ENCODE measurements at regions not wholly inside any gene's neighbourhood (a gene's known extent, or its start where the extent isn't known, plus 50 kb on each side); places are given as distances from the start of the nearest gene placed in this dataset.

- no peak for DNase-seq
- intact Hi-C loops (cut with DNase I): no loop called here
- Histone ChIP-seq H3K9me3 (no peaks in the 10 kb centered on the region), H3K4me3 (no peak overlapping the region), H3K36me3 (no peaks in the 10 kb centered on the region), H3K27ac (no peak overlapping the region), H3K27me3 (no peaks in the 10 kb centered on the region), H3K4me1 (peaks cover 0 to 6% (median 0%) of the 10 kb centered on the region in 4 donors)
- TF ChIP-seq POLR2AphosphoS5 (IDR thresholded peaks at IDR 0.05) (no peak), POLR2A (IDR thresholded peaks at IDR 0.05) (no peak), EP300 (IDR thresholded peaks at IDR 0.05) (no peak)
- TF ChIP-seq, protein P1, sequence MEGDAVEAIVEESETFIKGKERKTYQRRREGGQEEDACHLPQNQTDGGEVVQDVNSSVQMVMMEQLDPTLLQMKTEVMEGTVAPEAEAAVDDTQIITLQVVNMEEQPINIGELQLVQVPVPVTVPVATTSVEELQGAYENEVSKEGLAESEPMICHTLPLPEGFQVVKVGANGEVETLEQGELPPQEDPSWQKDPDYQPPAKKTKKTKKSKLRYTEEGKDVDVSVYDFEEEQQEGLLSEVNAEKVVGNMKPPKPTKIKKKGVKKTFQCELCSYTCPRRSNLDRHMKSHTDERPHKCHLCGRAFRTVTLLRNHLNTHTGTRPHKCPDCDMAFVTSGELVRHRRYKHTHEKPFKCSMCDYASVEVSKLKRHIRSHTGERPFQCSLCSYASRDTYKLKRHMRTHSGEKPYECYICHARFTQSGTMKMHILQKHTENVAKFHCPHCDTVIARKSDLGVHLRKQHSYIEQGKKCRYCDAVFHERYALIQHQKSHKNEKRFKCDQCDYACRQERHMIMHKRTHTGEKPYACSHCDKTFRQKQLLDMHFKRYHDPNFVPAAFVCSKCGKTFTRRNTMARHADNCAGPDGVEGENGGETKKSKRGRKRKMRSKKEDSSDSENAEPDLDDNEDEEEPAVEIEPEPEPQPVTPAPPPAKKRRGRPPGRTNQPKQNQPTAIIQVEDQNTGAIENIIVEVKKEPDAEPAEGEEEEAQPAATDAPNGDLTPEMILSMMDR (IDR thresholded peaks at IDR 0.05): no peak
Observed at GRCh38 chr1:187911820-187912219, 1083.1 kb downstream of the PLA2G4A start.

DNA sequence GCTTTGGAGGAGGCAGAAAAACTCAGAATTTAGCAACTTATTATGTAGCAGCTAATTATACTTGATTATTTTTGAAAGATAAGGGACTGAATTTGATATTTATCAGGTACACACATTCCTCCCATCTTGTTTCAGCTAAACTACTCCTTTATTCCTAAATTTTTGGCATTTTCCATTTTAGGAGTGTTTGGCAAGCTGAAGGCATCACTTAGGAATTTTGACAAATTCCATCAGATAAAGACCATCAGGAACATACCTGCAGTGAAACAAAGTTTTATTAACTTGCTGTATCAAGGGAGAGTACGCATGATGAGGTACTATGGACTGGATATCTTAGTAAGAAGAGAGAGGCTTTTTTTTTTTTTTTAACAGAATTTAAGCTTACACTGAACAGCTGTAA is 1092.2 kb downstream of the PLA2G4A start:
- 92 to 94% methylated on average over 1 of the region's 1 CpG for WGBS, 2 donors
- TF ChIP-seq EP300 (IDR thresholded peaks at IDR 0.05) (no peak), POLR2AphosphoS5 (IDR thresholded peaks at IDR 0.05) (no peak), POLR2A (IDR thresholded peaks at IDR 0.05) (no peak)
- TF ChIP-seq, protein P1 (IDR thresholded peaks at IDR 0.05): no peak
- DNase-seq: no peak

DNA sequence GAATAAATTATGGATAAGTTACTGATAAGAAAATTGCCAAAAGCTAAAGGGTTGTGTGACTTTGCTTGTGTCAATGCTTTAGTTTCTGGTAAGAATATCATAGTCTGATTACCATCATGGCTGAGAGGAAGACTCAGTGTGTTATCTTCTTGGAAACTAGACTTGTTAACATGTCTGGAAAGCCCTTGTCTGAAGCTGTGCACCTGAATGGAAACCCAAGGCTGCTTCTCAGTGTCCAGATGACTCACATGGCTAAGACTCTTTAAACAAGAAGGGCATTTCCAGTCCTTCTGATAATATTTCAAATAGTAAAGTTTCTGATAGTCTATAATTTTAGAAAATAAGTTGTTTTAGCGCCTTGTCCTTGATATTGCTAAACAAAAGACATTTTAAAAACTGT is 1092.7 kb downstream of the PLA2G4A start:
- no peaks in the 10 kb centered on the region for H3K36me3 ChIP-seq
- no peaks in the 10 kb centered on the region for H3K27me3 ChIP-seq
- TF ChIP-seq EP300 (IDR thresholded peaks at IDR 0.05) (no peak), POLR2AphosphoS5 (IDR thresholded peaks at IDR 0.05) (no peak), POLR2A (IDR thresholded peaks at IDR 0.05) (no peak)
- TF ChIP-seq, protein P1 (IDR thresholded peaks at IDR 0.05): no peak
- H3K4me1 ChIP-seq: no peaks in the 10 kb centered on the region
- no peaks in the 10 kb centered on the region for H3K9me3 ChIP-seq
- H3K4me3 ChIP-seq: no peak overlapping the region
- 51 to 82% methylated on average over 1 of the region's 1 CpG for WGBS, 2 donors
- DNase-seq: no peak
- intact Hi-C loops (cut with DNase I): no loop called here
- no peak overlapping the region for H3K27ac ChIP-seq

More for the DNA sequence above, 1092.2 kb downstream of the PLA2G4A start:
- Histone ChIP-seq H3K4me1 (no peaks in the 10 kb centered on the region), H3K36me3 (no peaks in the 10 kb centered on the region), H3K27ac (no peak overlapping the region), H3K4me3 (no peak overlapping the region), H3K9me3 (no peaks in the 10 kb centered on the region), H3K27me3 (no peaks in the 10 kb centered on the region)
- intact Hi-C loops (cut with DNase I): no loop called here

- 71 to 82% methylated on average over 2 of the region's 2 CpGs for WGBS, 2 donors
- TF ChIP-seq, protein P1 (IDR thresholded peaks at IDR 0.05): no peak
- TF ChIP-seq POLR2AphosphoS5 (IDR thresholded peaks at IDR 0.05) (no peak), EP300 (IDR thresholded peaks at IDR 0.05) (no peak), POLR2A (IDR thresholded peaks at IDR 0.05) (no peak)
- intact Hi-C loops (cut with DNase I): no loop called here
- H3K4me1 ChIP-seq: no peaks in the 10 kb centered on the region
- no peaks in the 10 kb centered on the region for H3K36me3 ChIP-seq
- DNase-seq: no peak
- no peaks in the 10 kb centered on the region for H3K9me3 ChIP-seq
- H3K27me3 ChIP-seq: no peaks in the 10 kb centered on the region
- no peak overlapping the region for H3K4me3 ChIP-seq
- no peak overlapping the region for H3K27ac ChIP-seq
Observed at GRCh38 chr1:187922255-187922654, 1093.5 kb downstream of the PLA2G4A start.

GRCh38 chr1:187924252-187924651 is 1095.5 kb downstream of the PLA2G4A start:
- H3K36me3 ChIP-seq: no peaks in the 10 kb centered on the region
- no peak for DNase-seq
- no peak overlapping the region for H3K4me3 ChIP-seq
- H3K27me3 ChIP-seq: no peaks in the 10 kb centered on the region
- no peaks in the 10 kb centered on the region for H3K4me1 ChIP-seq
- H3K9me3 ChIP-seq: no peaks in the 10 kb centered on the region
- TF ChIP-seq, protein P1 (IDR thresholded peaks at IDR 0.05): no peak
- TF ChIP-seq POLR2AphosphoS5 (IDR thresholded peaks at IDR 0.05): no peak
- no peak for TF ChIP-seq POLR2A (IDR thresholded peaks at IDR 0.05)
- no peak for TF ChIP-seq EP300 (IDR thresholded peaks at IDR 0.05)
- no peak overlapping the region for H3K27ac ChIP-seq
- WGBS, 2 donors: 73 to 85% methylated on average over 3 of the region's 3 CpGs
- intact Hi-C loops (cut with DNase I): no loop called here

All from sigmoid colon (tissue), 6 donors.